Gastroesophageal sphincter (tissue), 4 donors: ENCODE measurements at regions not wholly inside any gene's neighbourhood (a gene's known extent, or its start where the extent isn't known, plus 50 kb on each side); places are given as distances from the start of the nearest gene placed in this dataset.

Source experiments
- ATAC-seq: fragments of 150-250 bp; one replicate; pipeline ENCODE4 v1.9.1; 2016; ENCODE audit warnings: mild to moderate bottlenecking, moderate library complexity
- H3K27ac ChIP-seq, 4 donors: fragments of 200-600 bp; sonication (generic) in 3 of 4; 1 replicate in 3 of 4; 2 replicates in 1 of 4; pipeline ENCODE4 v1.5.1; 2016 to 2019
- H3K27me3 ChIP-seq: fragments of 200-600 bp; sonication (generic); one replicate; pipeline ENCODE4 v1.5.1; 2019
- H3K36me3 ChIP-seq, 2 donors: fragments of 200-600 bp; sonication (generic); one replicate each; pipeline ENCODE4 v1.5.1; 2019; ENCODE audit warnings: control low read depth in 1 of 2
- H3K4me1 ChIP-seq, 3 donors: fragments of 200-600 bp; sonication (generic); 1 replicate in 2 of 3; 2 replicates in 1 of 3; pipeline ENCODE4 v1.5.1; 2016 to 2019; ENCODE audit warnings: control low read depth in 2 of 3
- H3K4me3 ChIP-seq, 2 donors: fragments of 200-600 bp; sonication (generic); one replicate each; pipeline ENCODE4 v1.5.1; 2019; ENCODE audit warnings: mild to moderate bottlenecking in 1 of 2, moderate library complexity in 1 of 2
- H3K9me3 ChIP-seq, 3 donors: fragments of 200-600 bp; sonication (generic); one replicate each; pipeline ENCODE4 v1.5.1; 2017 to 2019; ENCODE audit warnings: control low read depth in 2 of 3
- CTCF ChIP-seq, 4 experiments: fragments of 200-600 bp in 2 of 4; fragments of 450-650 bp in 2 of 4; sonication (generic) in 1 of 4; IDR thresholded peaks; one replicate each; pipeline ENCODE4 v1.5.1; 2017 to 2019; ENCODE audit warnings: antibody characterized with exemption in 4 of 4, mild to moderate bottlenecking in 2 of 4, moderate library complexity in 2 of 4
- EP300 ChIP-seq: sonication (generic); formaldehyde crosslinking; IDR thresholded peaks from one replicate; pipeline ENCODE4 v1.6.1; 2017; ENCODE audit warnings: antibody characterized with exemption, mild to moderate bottlenecking
- POLR2A ChIP-seq, 2 donors: fragments of 450-650 bp; IDR thresholded peaks; one replicate each; pipeline ENCODE4 v1.6.1; 2017; ENCODE audit warnings: antibody characterized with exemption in 2 of 2, mild to moderate bottlenecking in 2 of 2, moderate library complexity in 1 of 2
- POLR2AphosphoS5 ChIP-seq: sonication (generic); formaldehyde crosslinking; IDR thresholded peaks from one replicate; pipeline ENCODE4 v1.6.1; 2017; ENCODE audit warnings: antibody characterized with exemption
- WGBS, 2 donors: methylation state at CpG; one replicate each; pipeline ENCODE4 v1.1.5; 2018; ENCODE audit warnings: low coverage in 1 of 2; 5-methylcytosine and 5-hydroxymethylcytosine counted together

GRCh38 chr17:53996131-53996530, 173.4 kb downstream of the KIF2B start:
- Histone ChIP-seq H3K27ac (no peak overlapping the region), H3K4me1 (no peaks in the 10 kb centered on the region), H3K9me3 (no peaks in the 10 kb centered on the region), H3K36me3 (no peaks in the 10 kb centered on the region), H3K27me3 (peaks cover 8% of the 10 kb centered on the region), H3K4me3 (no peak overlapping the region)
- ATAC-seq = no peak
- 68 to 79% methylated on average over 2 of the region's 2 CpGs for WGBS, 2 donors
- no peak for TF ChIP-seq EP300
- no peak for TF ChIP-seq CTCF (IDR thresholded peaks at IDR 0.05)
- no peak for TF ChIP-seq POLR2A (IDR thresholded peaks at IDR 0.05)
- TF ChIP-seq POLR2AphosphoS5 = no peak

- no peak overlapping the region for H3K27ac ChIP-seq
- H3K4me3 ChIP-seq = no peak overlapping the region
- no peaks in the 10 kb centered on the region for H3K4me1 ChIP-seq
- H3K9me3 ChIP-seq = no peaks in the 10 kb centered on the region
- peaks cover 8% of the 10 kb centered on the region for H3K27me3 ChIP-seq
- no peak for TF ChIP-seq EP300
- H3K36me3 ChIP-seq = no peaks in the 10 kb centered on the region
- ATAC-seq = no peak
Measured at GRCh38 chr17:53996890-53997289, 174.2 kb downstream of the KIF2B start.

GRCh38 chr17:54007855-54008254, 185.1 kb downstream of the KIF2B start:
- TF ChIP-seq POLR2AphosphoS5 = no peak
- no peak for TF ChIP-seq EP300
- TF ChIP-seq CTCF (IDR thresholded peaks at IDR 0.05) = no peak
- TF ChIP-seq POLR2A (IDR thresholded peaks at IDR 0.05) = no peak
- Histone ChIP-seq H3K4me1 (no peaks in the 10 kb centered on the region), H3K27me3 (no peaks in the 10 kb centered on the region), H3K9me3 (no peaks in the 10 kb centered on the region), H3K36me3 (no peaks in the 10 kb centered on the region), H3K4me3 (no peak overlapping the region), H3K27ac (no peak overlapping the region)
- no peak for ATAC-seq
- 67 to 71% methylated on average over 1 to 2 of the region's 2 CpGs for WGBS, 2 donors

- Histone ChIP-seq H3K4me3 (no peak overlapping the region), H3K27ac (no peak overlapping the region), H3K36me3 (no peaks in the 10 kb centered on the region), H3K27me3 (no peaks in the 10 kb centered on the region), H3K4me1 (no peaks in the 10 kb centered on the region), H3K9me3 (no peaks in the 10 kb centered on the region)
- WGBS, 2 donors = 71 to 86% methylated on average over 4 of the region's 4 CpGs
- ATAC-seq = no peak
- TF ChIP-seq CTCF (IDR thresholded peaks at IDR 0.05) (no peak), POLR2AphosphoS5 (no peak), POLR2A (IDR thresholded peaks at IDR 0.05) (no peak), EP300 (no peak)
Measured at GRCh38 chr17:54009502-54009901, 186.8 kb downstream of the KIF2B start.

- no peak for ATAC-seq
- WGBS, 2 donors = 43 to 72% methylated on average over 1 to 2 of the region's 2 CpGs
Measured at GRCh38 chr17:54013072-54013471, 190.3 kb downstream of the KIF2B start.

More at GRCh38 chr17:54013072-54013471, 190.3 kb downstream of the KIF2B start:
- Histone ChIP-seq H3K27ac (no peak overlapping the region), H3K27me3 (no peaks in the 10 kb centered on the region), H3K4me3 (no peak overlapping the region), H3K4me1 (no peaks in the 10 kb centered on the region), H3K9me3 (no peaks in the 10 kb centered on the region), H3K36me3 (no peaks in the 10 kb centered on the region)
- TF ChIP-seq CTCF (IDR thresholded peaks at IDR 0.05) (no peak), POLR2A (IDR thresholded peaks at IDR 0.05) (no peak), POLR2AphosphoS5 (no peak), EP300 (no peak)
